ENCODE measurements at regions not wholly inside any gene's neighbourhood (a gene's known extent, or its start where the extent isn't known, plus 50 kb on each side); places are given as distances from the start of the nearest gene placed in this dataset.

- TF ChIP-seq CTCF (conservative IDR thresholded peaks at IDR 0.05; ENCODE audit: low read depth, low read length) (no peak), EZH2 (IDR thresholded peaks at IDR 0.05; ENCODE audit: borderline replicate concordance, low read depth, low read length, poor library complexity, severe bottlenecking) (no peak)
Measured at GRCh38 chr12:107282628-107283027, 189.3 kb upstream of the CRY1 start.
